ENCODE measurements at regions not wholly inside any gene's neighbourhood (a gene's known extent, or its start where the extent isn't known, plus 50 kb on each side); places are given as distances from the start of the nearest gene placed in this dataset.
"Not testable (repeated sequence)": the region's sequence is repeated elsewhere in the genome, so short reads cannot be mapped to it uniquely, and the experiment has no call there.

- no peak for DNase-seq (ENCODE audit: low read depth)
Measured at GRCh38 chr4:160347197-160347596, 1244.3 kb downstream of the RAPGEF2 start.

DNA sequence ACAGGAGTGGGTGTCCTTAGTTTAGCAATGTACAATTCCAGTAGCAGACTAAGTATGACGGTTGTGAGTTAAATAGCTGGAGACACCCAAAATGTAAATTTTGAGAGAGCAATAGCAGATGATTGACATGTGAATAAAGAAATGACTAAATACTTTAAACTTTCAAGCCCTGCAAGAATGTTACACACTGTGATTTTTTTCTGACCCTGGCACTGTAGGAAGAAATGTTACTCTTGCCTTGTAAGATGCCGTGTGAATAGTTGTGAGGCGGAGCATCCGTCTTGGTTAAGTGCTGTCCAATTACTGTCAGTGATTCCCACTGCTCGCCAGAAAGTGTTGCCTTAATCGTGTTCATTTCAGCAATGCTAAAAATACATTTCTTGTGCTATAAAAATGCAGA lies 1248.1 kb downstream of the RAPGEF2 start:
- DNase-seq (ENCODE audit: low read depth), result no peak

DNA sequence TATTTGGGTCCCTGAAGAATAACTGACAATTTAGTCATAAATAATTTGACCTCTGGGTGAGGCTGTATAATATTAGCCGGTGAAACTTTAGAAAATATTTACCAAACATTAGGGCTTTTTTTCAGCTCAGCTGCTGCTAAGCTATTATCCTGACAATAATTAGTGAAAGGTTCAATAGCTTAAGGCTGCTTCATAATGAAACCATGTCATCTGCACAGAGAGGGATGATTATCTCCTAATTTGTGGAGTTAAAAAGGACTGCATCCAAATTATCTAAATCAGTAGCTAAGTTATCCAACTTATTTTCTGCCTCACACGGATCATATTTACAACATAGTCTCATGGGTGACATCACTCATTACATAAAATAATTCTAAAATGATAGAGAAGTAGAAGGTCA lies 1249.8 kb downstream of the RAPGEF2 start:
- no peak for DNase-seq (ENCODE audit: low read depth)

GRCh38 chr4:160353548-160353947 lies 1250.7 kb downstream of the RAPGEF2 start:
- DNase-seq (ENCODE audit: low read depth), result no peak

DNA sequence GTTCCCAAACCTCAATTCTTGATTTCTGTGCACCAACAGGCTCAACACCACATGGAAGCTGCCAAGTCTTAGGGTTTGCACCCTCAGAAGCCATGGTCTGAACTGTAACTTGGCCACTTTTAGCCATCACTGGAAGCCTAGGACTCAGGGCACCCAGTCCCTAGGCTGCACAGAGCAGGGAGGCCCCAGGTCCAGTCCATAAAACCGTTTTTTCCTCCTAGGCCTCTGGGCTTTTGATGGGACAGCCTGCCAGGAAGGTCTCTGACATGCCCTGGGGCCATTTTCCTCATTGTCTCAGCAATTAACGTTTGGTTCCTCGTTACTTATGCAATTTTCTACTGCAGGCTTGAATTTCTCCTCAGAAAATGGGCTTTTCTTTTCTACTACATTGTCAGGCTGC lies 1259.6 kb downstream of the RAPGEF2 start:
- no peak for DNase-seq (ENCODE audit: low read depth)

GRCh38 chr4:160364217-160364616 lies 1261.3 kb downstream of the RAPGEF2 start:
- DNase-seq (ENCODE audit: low read depth), result no peak

GRCh38 chr4:160364665-160365064 lies 1261.8 kb downstream of the RAPGEF2 start:
- DNase-seq (ENCODE audit: low read depth), result not testable (repeated sequence)

DNA sequence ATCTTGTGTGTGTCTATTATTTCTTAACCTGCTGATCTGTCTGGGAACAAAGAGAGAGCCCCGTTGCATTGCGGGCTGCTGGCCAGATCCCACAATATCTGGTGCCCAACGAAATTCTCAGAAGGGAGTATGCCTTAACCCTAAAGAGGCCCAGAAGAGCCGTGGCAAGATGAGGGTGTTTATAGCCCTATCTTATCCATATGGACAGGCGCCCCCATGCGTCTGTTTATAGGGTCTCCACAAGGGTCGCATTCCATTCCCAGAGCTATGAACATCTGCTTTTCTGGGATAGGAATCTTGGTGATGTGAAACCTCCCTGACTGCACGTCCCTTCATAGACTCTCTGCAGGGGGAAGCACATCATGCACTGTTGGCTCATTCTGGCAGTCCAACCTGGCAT lies 1262.5 kb downstream of the RAPGEF2 start:
- not testable (repeated sequence) for DNase-seq (ENCODE audit: low read depth)

DNA sequence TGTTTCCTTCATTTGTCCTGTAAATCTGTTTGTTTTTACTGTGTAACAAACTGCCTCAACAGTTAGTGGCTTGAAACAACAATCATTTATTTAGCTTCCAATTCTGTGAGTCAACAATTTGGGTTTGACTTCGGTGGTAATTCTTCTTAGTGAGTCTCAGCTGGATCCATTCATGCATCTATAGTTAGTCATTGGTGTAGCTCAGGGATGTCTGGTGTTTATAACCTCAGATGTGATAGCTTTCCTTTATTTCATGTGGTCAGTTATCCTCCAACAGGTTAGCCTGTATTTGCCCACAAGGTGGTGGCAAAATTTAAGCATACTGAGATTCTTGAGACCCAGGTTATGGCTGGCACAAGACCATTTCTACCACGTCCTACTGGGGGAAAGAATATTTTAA lies 1267.2 kb downstream of the RAPGEF2 start:
- no peak for DNase-seq (ENCODE audit: low read depth)

DNA sequence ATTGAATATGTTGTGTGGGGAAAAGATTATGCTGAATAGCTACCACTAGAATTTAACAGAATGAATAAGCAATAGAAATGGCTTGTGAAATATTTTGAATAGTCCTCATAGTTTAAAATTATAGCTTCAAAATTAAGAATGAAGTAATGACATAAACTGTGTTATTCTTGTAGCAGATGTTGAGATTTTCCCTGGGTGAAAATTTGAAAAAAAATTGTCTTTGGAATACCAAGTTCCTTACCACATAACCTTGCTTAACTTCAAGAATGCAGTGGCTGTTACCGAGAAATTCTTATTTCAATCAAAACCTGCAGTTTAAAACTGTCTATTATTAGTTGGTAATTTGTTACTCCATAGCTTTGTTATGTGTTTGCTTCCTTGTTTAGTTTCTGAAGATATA lies 1268.6 kb downstream of the RAPGEF2 start:
- DNase-seq (ENCODE audit: low read depth), result no peak

DNA sequence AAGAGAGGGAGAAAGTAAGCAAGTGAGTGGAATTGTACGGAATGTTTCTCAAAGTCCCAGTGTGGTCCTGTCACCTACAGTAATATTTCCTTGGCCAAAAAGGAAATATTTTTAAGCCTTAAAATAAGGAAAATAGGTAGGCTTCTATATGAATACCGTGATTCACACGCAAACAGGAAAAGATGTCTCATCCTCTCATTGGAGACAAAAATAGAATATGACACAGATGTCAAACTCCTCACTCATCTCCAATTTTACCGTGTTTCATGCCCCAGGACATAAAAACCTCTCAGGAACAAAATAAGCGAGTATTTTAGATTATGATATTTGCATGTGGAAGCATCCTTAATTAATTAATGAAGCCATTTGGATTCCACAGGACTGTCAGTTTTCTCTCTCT lies 1269.5 kb downstream of the RAPGEF2 start:
- DNase-seq (ENCODE audit: low read depth), result no peak

DNA sequence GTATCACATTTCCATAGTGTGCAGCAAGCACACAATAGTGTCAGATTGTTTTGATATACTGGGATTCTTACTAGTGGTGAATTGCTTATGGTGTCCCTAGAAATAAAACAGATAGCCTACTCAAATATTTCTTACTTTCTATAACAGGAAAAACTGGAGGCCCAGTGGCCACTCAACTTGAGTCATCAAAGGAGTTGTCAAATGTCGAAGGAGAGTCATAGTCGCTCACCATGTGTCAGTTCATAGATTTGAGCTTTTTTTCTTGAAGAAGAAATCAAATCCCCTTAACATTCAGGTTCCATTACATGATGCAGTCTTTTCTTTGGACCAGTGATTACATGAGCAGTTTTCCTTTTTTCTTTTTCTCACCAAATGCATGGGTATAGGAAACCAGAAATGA lies 1271.0 kb downstream of the RAPGEF2 start:
- DNase-seq (ENCODE audit: low read depth), result no peak

GRCh38 chr4:160375772-160376452 lies 1273.0 kb downstream of the RAPGEF2 start:
- no peak for DNase-seq (ENCODE audit: low read depth)

DNA sequence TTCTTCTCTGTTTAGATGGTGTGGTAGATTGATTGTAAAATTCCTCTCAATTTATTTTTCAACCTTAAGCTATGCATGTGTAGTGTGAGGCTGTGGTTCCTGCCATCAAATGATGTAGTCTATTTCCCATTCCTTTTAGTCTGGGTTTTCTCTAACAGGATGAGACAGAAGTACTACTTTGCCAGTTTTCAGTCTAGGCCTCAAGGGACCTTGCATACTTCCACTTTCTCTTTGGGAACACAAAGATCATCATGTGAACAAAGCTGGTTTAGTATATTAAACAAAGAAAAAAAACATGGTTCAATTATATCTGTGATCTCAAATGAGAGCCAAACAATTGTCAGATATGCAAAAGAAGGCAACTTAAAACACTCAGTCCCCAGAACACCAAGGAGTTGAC lies 1284.0 kb downstream of the RAPGEF2 start:
- no peak for DNase-seq (ENCODE audit: low read depth)

GRCh38 chr4:160399826-160400225 lies 1296.9 kb downstream of the RAPGEF2 start:
- DNase-seq (ENCODE audit: low read depth), result no peak

- DNase-seq (ENCODE audit: low read depth), result no peak
Measured at GRCh38 chr4:160403081-160403480, 1300.2 kb downstream of the RAPGEF2 start.

DNA sequence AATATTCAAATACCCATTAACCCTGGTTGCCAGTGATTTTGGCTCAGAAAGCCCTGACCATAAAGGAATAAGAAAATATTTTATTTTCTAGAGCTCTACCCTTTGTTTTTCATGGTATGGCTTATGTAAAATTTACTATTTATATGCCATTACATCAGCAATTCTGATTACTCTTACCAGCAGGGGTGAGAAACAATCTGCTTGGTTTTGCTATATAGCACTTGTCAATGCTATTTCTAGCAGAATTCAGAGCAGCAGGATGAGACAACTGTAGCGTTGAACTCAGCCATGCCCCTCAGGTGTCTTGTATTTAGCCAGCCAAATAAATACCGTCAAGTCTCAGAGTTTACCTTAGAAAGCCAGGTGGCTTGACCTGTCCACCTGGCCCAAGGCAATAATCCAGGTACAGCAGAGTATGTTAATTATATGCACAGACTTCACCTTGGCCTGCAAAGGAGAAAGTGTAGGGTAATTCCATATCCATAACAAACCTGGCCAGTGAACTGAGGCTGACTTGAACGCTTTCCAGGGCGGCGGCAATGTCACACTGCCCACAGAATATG lies 1303.5 kb downstream of the RAPGEF2 start:
- DNase-seq (ENCODE audit: low read depth), result no peak

- DNase-seq (ENCODE audit: low read depth), result no peak
Measured at GRCh38 chr4:160414496-160414895, 1311.6 kb downstream of the RAPGEF2 start.

DNA sequence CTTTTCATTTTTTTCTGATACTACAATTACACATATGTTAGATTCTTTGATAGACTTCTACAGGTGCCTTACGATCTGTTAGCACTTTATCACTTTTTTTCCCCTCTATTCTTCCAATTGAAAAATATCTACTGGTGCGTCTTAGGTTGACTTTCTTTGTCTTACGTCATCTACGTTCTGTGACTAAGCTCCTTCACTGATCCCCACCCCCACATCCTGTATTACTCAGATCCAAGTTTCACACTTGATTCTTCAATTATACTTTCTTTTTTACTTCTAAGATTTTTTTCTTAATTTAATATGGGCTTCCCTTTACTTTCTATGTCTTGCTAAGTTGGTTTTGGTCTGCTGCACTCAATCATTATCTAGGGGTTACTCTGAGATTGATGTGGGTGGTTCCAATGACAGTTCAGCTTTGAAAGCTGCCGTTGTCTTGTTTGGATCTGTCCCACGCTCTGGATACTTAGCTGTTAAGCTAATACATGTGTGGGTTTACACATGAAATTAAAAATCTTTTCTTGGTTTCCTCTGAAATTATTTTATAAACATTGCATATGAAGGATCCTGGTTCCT lies 1321.1 kb downstream of the RAPGEF2 start:
- DNase-seq (ENCODE audit: low read depth), result no peak

DNA sequence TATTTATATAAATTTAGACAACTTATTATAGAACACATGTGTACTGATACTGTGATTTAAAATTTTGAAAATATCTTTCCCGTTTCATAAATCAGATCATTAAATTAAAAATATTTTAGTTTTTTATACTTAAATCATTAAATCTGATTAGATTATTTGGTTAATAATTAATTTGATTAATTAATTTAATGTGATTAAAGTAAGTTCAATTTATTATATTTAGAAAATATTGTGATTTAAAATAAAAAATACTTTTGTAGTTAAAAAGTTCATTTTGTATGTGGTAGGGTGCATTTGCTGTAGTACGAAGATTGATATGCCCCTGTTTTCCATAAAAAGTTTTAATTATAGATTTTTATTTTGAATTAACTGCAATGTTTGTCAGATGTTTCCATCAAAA lies 1323.4 kb downstream of the RAPGEF2 start:
- no peak for DNase-seq (ENCODE audit: low read depth)

GRCh38 chr4:160450876-160451275 lies 1348.0 kb downstream of the RAPGEF2 start:
- no peak for DNase-seq (ENCODE audit: low read depth)

DNA sequence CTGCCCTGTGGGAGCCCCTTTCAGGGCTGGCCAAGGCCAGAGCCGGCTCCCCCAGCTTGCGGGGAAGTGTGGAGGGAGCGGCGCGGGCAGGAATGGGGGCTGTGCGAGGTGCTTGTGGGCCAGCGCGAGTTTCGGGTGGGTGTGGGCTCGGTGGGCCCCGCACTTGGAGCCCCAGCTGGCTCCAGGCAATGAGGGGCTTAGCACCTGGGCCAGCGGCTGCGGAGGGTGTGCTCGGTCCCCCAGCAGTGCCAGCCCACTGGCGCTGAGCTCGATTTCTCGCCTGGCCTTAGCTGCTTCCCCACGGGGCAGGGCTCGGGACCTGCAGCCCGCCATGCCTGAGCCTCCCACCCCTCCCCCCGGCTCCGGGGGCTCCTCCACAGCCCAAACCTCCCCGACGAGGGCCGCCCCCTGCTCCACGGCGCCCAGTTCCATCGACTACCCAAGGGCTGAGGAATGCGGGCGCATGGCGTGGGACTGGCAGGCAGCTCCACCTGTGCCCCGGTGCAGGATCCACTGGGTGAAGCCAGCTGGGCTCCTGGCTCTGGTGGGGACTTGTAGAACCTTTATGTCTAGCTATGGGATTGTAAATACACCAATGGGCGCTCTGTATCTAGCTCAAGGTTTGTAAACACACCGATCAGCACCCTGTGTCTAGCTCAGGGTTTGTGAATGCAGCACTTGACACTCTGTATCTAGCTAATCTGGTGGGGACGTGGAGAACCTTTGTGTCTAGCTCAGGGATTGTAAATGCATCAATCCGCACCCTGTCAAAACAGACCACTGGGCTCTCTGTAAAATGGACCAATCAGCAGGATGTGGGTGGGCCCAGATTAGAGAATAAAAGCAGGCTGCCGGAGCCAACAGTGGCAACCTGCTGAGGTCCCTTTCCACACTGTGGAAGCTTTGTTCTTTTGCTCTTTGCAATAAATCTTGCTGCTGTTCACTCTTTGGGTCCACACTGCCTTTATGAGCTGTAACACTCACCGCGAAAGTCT lies 1379.1 kb downstream of the RAPGEF2 start:
- not testable (repeated sequence) for DNase-seq (ENCODE audit: low read depth)
